ENCODE measurements at regions not wholly inside any gene's neighbourhood (a gene's known extent, or its start where the extent isn't known, plus 50 kb on each side); places are given as distances from the start of the nearest gene placed in this dataset.

DNA sequence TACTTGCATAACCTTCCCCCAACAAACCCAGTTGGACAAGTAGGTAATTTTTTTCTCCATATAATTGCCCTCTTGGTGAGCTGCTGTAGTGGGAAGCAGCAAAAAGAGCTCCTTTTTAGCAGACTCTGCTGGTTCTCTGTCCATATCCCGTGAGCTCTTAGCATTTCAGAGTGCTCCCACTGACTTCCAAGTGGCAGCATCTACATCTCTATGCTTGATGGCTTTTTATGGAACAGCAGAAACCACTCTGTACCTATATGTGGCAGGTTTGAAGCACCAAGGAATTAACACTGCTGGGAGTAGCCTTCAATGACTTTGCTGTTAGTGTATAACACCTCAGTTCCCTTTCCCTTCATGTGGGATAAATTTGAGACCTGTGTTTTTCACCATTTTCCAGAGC lies 168.4 kb upstream of the NHS start:
- no peak for DNase-seq (ENCODE audit: extremely low read depth, low read depth)
- H3K4me3 ChIP-seq (replicated peaks; ENCODE audit: low read depth, low read length), result no peak overlapping the region
- TF ChIP-seq, protein P1, sequence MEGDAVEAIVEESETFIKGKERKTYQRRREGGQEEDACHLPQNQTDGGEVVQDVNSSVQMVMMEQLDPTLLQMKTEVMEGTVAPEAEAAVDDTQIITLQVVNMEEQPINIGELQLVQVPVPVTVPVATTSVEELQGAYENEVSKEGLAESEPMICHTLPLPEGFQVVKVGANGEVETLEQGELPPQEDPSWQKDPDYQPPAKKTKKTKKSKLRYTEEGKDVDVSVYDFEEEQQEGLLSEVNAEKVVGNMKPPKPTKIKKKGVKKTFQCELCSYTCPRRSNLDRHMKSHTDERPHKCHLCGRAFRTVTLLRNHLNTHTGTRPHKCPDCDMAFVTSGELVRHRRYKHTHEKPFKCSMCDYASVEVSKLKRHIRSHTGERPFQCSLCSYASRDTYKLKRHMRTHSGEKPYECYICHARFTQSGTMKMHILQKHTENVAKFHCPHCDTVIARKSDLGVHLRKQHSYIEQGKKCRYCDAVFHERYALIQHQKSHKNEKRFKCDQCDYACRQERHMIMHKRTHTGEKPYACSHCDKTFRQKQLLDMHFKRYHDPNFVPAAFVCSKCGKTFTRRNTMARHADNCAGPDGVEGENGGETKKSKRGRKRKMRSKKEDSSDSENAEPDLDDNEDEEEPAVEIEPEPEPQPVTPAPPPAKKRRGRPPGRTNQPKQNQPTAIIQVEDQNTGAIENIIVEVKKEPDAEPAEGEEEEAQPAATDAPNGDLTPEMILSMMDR (IDR thresholded peaks at IDR 0.05; ENCODE audit: low read depth, low read length, missing control alignments), result no peak

DNA sequence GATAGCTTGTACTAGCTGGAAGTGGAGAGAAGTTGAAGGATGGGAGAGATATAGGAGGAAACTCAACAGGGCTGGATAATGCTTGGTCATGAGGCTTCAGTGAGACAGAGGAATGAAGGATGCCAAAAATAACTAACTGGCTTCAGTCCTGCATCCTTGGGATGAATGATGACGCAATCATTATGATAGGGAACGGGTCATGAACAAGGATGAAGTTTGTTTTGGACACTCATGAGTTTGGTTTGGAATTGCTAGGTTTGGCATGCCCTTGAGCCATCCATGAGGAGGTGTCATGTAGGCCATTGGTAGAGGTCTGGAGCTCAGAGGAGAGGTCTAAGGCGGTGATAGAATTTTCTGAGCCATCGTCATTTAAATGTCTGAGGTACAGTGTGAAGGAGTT lies 160.0 kb upstream of the NHS start:
- H3K4me3 ChIP-seq (replicated peaks; ENCODE audit: low read depth, low read length), result no peak overlapping the region
- TF ChIP-seq, protein P1 (IDR thresholded peaks at IDR 0.05; ENCODE audit: low read depth, low read length, missing control alignments), result no peak
- DNase-seq (ENCODE audit: extremely low read depth, low read depth), result no peak

DNA sequence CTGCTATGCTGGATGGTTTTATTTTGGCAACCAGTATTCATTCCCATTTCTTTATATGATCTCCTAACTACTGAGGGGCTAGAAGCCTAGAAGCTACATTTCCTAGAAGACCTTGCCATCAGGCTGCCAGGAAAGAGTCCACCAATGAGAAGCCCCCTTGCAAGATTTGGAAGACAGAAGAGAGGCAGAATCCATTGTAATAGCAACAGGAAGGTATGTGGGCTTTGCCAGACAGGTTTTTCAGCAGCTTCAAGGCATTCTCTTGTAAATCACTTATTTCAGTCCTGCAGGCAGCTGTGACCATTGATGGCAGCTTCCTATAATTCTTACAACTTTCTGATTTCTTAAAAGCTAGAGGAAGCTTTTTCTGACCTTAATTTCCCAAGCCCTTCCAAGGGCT lies 148.3 kb upstream of the NHS start:
- no peak overlapping the region for H3K4me3 ChIP-seq (replicated peaks; ENCODE audit: low read depth, low read length)
- TF ChIP-seq, protein P1 (IDR thresholded peaks at IDR 0.05; ENCODE audit: low read depth, low read length, missing control alignments), result no peak

DNA sequence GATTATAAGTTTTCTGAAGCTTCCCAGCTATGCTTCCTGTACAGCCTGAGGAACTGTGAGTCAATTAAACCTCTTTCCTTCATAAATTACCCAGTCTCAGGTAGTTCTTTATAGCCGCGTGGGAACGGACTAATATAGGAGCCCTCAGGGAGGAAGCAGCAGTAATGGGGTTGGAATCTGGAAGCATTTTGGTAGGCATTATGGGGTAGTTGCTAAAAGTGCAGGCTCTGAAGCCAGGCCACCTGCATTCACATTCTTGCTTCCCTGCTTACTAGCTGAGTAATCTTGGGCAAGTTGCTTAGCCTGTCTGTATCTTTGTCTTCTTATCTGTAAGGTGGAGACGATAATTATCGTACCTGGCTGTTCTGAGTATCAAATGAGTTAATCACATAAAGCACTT lies 137.9 kb upstream of the NHS start:
- DNase-seq (ENCODE audit: extremely low read depth, low read depth), result no peak
- no peak overlapping the region for H3K4me3 ChIP-seq (replicated peaks; ENCODE audit: low read depth, low read length)
- TF ChIP-seq, protein P1 (IDR thresholded peaks at IDR 0.05; ENCODE audit: low read depth, low read length, missing control alignments), result no peak

More for the DNA sequence above, 148.3 kb upstream of the NHS start:
- DNase-seq (ENCODE audit: extremely low read depth, low read depth), result no peak

- TF ChIP-seq, protein P1 (IDR thresholded peaks at IDR 0.05; ENCODE audit: low read depth, low read length, missing control alignments), result peak; percentile 55
- DNase-seq (ENCODE audit: extremely low read depth, low read depth), result peak; percentile 14
Measured at GRCh38 chrX:17242470-17242869, 132.5 kb upstream of the NHS start.

DNA sequence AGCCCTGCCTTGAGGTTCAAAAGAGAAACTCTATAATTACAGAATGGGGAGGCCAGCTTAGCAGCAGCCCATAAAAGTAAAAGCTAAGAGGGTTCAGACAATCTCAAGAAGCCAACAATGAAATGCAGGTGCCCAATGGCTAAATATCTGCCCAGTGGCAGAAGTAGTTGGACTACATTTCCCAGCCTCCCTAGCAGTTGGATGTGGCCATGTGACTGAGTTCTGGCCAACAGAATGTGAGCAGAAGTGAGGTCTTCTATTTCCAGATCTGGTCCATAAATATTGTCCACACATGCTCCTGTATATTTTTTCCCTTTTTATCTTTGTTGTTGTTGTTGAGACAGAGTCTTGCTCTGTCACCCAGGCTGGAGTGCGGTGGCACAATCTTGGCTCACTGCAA lies 127.9 kb upstream of the NHS start:
- no peak for DNase-seq (ENCODE audit: extremely low read depth, low read depth)

More at GRCh38 chrX:17242470-17242869, 132.5 kb upstream of the NHS start:
- no peak overlapping the region for H3K4me3 ChIP-seq (replicated peaks; ENCODE audit: low read depth, low read length)

GRCh38 chrX:17262123-17262522 lies 112.9 kb upstream of the NHS start:
- no peak for DNase-seq (ENCODE audit: extremely low read depth, low read depth)
- no peak overlapping the region for H3K4me3 ChIP-seq (replicated peaks; ENCODE audit: low read depth, low read length)
- TF ChIP-seq, protein P1 (IDR thresholded peaks at IDR 0.05; ENCODE audit: low read depth, low read length, missing control alignments), result no peak

More for the DNA sequence above, 127.9 kb upstream of the NHS start:
- no peak overlapping the region for H3K4me3 ChIP-seq (replicated peaks; ENCODE audit: low read depth, low read length)
- TF ChIP-seq, protein P1 (IDR thresholded peaks at IDR 0.05; ENCODE audit: low read depth, low read length, missing control alignments), result no peak
